KMS-11 (cell line): ENCODE measurements at regions not wholly inside any gene's neighbourhood (a gene's known extent, or its start where the extent isn't known, plus 50 kb on each side); places are given as distances from the start of the nearest gene placed in this dataset.

ENCODE experiments used
- H2AFZ ChIP-seq: fragments of 200-600 bp; sonication (generic); 2 replicates; pipeline ENCODE4 v1.6.1; 2016; ENCODE audit warnings: antibody characterized with exemption, mixed run types, low read depth
- H3K27ac ChIP-seq: fragments of 200-600 bp; sonication (generic); 2 replicates; pipeline ENCODE4 v1.6.1; 2016; ENCODE audit warnings: mild to moderate bottlenecking, mixed run types
- H3K27me3 ChIP-seq: fragments of 200-600 bp; sonication (generic); 2 replicates; pipeline ENCODE4 v1.6.1; 2017; ENCODE audit warnings: mild to moderate bottlenecking, low read depth, mixed run types, moderate library complexity; ENCODE audit not compliant: insufficient read depth
- H3K36me3 ChIP-seq: fragments of 200-600 bp; sonication (generic); 2 replicates; pipeline ENCODE4 v1.6.1; 2017; ENCODE audit warnings: mild to moderate bottlenecking, mixed run types; ENCODE audit not compliant: insufficient read depth
- H3K4me1 ChIP-seq: fragments of 200-600 bp; sonication (generic); 2 replicates; pipeline ENCODE4 v1.6.1; 2016; ENCODE audit warnings: mild to moderate bottlenecking, low read depth, mixed run types; ENCODE audit not compliant: poor library complexity, severe bottlenecking
- H3K4me2 ChIP-seq: fragments of 200-600 bp; sonication (generic); 2 replicates; pipeline ENCODE4 v1.7.0; 2016; ENCODE audit warnings: mild to moderate bottlenecking, mixed run types
- H3K4me3 ChIP-seq: fragments of 200-600 bp; sonication (generic); IDR thresholded peaks from 2 replicates; pipeline ENCODE4 v1.6.1; 2017; ENCODE audit warnings: low read depth, low read length, mixed read lengths; ENCODE audit not compliant: insufficient read depth
- H3K79me2 ChIP-seq: fragments of 200-600 bp; sonication (generic); 2 replicates; pipeline ENCODE4 v1.6.1; 2016; ENCODE audit warnings: low read depth, mixed run types; ENCODE audit not compliant: insufficient read depth
- H3K9ac ChIP-seq: fragments of 200-600 bp; sonication (generic); 2 replicates; pipeline ENCODE4 v1.6.1; 2016; ENCODE audit warnings: mild to moderate bottlenecking, mixed run types
- H4K20me1 ChIP-seq: fragments of 200-600 bp; sonication (generic); 2 replicates; pipeline ENCODE4 v1.6.1; 2016; ENCODE audit warnings: mild to moderate bottlenecking, mixed run types; ENCODE audit not compliant: insufficient read depth
- TF ChIP-seq, protein P1 (sequence below): fragments of 200-600 bp; sonication (generic); conservative IDR thresholded peaks from 2 replicates; pipeline ENCODE4 v1.6.1; 2017; ENCODE audit warnings: low read depth, mild to moderate bottlenecking, antibody characterized with exemption, low read length, moderate library complexity, mixed read lengths

DNA sequence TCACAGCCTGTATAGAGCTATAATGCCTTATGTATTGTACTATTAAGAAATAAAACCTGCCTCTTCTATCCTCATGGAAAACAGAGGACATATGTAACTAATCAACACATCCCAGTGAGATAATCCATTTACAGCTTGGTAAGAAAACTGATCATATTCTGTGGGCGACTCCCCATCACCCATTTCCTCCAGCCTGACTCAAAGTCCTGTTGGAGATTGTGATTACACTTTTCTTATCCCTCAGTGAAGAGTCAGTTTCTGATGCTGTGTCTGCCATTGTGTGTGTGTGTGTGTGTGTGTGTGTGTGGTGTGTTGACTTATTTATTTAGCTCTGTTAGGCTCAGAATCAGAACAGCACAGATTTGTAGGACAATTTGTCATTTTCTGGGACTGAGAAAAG, 212.8 kb downstream of the FGF9 start:
- H2AFZ ChIP-seq = no peak overlapping the region
- no peaks in the 10 kb centered on the region for H3K27me3 ChIP-seq
- H3K4me1 ChIP-seq = no peaks in the 10 kb centered on the region
- H3K79me2 ChIP-seq = no peaks in the 10 kb centered on the region
- no peaks in the 10 kb centered on the region for H4K20me1 ChIP-seq
- TF ChIP-seq, protein P1, sequence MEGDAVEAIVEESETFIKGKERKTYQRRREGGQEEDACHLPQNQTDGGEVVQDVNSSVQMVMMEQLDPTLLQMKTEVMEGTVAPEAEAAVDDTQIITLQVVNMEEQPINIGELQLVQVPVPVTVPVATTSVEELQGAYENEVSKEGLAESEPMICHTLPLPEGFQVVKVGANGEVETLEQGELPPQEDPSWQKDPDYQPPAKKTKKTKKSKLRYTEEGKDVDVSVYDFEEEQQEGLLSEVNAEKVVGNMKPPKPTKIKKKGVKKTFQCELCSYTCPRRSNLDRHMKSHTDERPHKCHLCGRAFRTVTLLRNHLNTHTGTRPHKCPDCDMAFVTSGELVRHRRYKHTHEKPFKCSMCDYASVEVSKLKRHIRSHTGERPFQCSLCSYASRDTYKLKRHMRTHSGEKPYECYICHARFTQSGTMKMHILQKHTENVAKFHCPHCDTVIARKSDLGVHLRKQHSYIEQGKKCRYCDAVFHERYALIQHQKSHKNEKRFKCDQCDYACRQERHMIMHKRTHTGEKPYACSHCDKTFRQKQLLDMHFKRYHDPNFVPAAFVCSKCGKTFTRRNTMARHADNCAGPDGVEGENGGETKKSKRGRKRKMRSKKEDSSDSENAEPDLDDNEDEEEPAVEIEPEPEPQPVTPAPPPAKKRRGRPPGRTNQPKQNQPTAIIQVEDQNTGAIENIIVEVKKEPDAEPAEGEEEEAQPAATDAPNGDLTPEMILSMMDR = no peak
- H3K4me2 ChIP-seq = no peak overlapping the region
- no peak overlapping the region for H3K27ac ChIP-seq
- H3K36me3 ChIP-seq = no peaks in the 10 kb centered on the region
- no peak overlapping the region for H3K4me3 ChIP-seq
- H3K9ac ChIP-seq = no peak overlapping the region

DNA sequence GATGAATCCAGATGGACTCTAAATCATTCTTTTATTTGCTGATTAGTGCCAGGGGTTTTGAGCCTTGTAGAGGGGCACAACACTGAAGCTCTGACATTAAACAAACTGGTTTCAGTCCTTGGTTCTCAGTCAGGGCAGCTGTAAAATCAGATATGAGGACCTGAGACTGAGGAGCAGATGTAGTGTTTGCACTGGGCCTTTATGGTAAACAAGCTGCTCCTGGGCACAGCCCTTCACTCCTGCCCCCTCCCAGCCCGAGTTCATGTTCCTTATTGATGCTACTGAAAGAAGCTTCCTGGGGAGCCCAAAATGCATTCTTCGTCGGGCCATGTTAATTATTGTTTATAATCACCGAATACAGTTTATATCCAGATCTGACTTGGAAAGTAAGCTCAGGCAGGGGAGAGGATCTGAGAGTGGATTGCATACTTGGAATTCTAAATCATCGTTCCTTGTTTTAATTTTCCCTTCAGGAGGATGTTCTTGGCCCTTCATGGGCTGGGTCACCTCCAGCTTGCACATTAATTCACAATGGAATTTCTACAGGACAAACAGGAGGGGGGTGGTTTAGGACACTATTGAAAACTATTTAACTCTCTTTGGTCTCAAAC, 213.5 kb downstream of the FGF9 start:
- H3K9ac ChIP-seq = no peak overlapping the region
- no peak overlapping the region for H3K4me2 ChIP-seq
- TF ChIP-seq, protein P1 = no peak
- no peaks in the 10 kb centered on the region for H3K79me2 ChIP-seq
- H4K20me1 ChIP-seq = no peaks in the 10 kb centered on the region
- no peaks in the 10 kb centered on the region for H3K27me3 ChIP-seq
- H2AFZ ChIP-seq = no peak overlapping the region
- no peak overlapping the region for H3K27ac ChIP-seq
- H3K4me1 ChIP-seq = no peaks in the 10 kb centered on the region
- H3K4me3 ChIP-seq = no peak overlapping the region
- H3K36me3 ChIP-seq = no peaks in the 10 kb centered on the region

DNA sequence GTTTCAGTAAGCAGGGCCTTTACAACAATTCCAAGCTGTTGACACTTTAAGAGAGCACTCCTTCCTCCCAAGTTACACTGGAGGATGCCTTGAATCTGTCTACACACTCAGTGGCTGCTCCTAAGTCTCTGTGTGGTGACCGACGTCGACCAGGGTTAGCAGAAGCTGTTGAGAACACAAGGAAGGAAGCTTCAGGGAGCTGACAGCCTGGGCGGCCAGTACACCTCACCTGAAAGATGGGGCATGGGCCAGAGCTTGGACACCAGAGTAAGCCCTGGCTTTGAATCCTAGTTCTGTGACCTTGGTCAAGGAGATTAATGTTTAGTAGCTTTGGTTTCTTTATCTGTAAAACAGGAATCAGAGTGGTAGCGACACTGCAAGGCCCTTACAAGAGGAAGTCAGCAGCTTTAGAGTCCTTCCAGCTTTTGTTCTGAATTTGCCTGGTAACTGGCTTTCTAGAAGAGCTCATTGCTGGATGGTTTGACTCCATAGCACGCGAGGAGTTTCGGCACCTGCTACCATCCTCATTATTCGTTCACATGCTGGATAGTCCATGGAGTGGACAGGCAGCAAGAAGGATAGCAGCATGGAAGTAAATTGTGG, 214.2 kb downstream of the FGF9 start:
- Histone ChIP-seq H2AFZ (no peak overlapping the region), H3K27ac (no peak overlapping the region), H3K79me2 (no peaks in the 10 kb centered on the region), H3K4me1 (no peaks in the 10 kb centered on the region), H3K4me3 (no peak overlapping the region), H3K4me2 (no peak overlapping the region), H3K9ac (no peak overlapping the region), H3K27me3 (no peaks in the 10 kb centered on the region), H3K36me3 (no peaks in the 10 kb centered on the region), H4K20me1 (no peaks in the 10 kb centered on the region)
- TF ChIP-seq, protein P1 = no peak

DNA sequence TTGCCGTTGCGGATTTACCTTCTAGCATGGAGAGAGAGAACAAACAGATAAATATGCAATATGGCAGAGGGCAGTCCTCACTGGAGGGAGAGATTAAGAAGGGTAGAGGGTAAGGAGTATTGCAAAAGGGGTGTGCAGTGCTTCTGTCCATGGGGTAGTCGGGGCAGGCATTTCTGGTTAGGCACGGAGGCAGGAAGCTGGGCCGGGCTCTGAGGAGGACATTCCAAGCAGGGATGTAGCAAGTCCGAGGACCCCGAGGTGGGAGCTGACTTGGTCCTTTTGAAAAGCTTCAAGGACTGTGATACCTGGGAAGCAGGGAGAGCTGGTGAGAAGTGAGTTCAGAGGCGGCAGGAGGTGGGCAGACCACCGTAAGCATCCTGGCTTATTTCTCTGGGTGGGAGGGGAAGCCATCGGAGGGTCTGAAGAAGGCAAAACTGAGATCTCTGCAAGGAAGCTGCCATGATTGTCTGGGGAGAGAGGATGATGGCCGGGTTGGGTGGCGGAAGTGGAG, 214.9 kb downstream of the FGF9 start:
- Histone ChIP-seq H3K4me1 (no peaks in the 10 kb centered on the region), H3K9ac (no peak overlapping the region), H3K4me3 (no peak overlapping the region), H3K27me3 (no peaks in the 10 kb centered on the region), H3K27ac (no peak overlapping the region), H3K36me3 (no peaks in the 10 kb centered on the region), H4K20me1 (no peaks in the 10 kb centered on the region), H3K4me2 (no peak overlapping the region), H2AFZ (no peak overlapping the region), H3K79me2 (no peaks in the 10 kb centered on the region)
- TF ChIP-seq, protein P1 = no peak
